DMS79 (cell line): ENCODE measurements at regions not wholly inside any gene's neighbourhood (a gene's known extent, or its start where the extent isn't known, plus 50 kb on each side); places are given as distances from the start of the nearest gene placed in this dataset.
"Not testable (repeated sequence)": the region's sequence is repeated elsewhere in the genome, so short reads cannot be mapped to it uniquely, and the experiment has no call there.

Source experiments
- DNase-seq: peaks from one replicate; lab custom pipeline; 2025; lab: John Stamatoyannopoulos, UW

DNA sequence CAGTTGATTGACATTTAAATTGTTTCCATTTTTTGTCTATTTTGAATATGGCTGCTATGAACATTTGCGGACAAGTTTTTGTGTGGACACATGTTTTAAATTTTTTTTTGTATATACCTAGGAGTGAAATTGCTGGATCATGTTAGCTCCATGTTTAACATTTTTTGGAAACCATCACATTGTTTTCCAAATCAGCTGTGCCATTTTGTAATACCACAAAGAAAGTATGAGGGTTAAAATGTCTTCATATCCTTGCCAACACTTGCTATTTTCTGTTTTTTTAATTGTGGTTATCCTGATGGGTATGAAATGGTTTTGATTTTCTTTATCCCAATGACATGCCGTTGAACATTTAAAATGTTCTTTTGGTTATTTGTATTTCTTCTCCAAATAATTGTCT is 52.1 kb downstream of the CARTPT start:
- no peak for DNase-seq

DNA sequence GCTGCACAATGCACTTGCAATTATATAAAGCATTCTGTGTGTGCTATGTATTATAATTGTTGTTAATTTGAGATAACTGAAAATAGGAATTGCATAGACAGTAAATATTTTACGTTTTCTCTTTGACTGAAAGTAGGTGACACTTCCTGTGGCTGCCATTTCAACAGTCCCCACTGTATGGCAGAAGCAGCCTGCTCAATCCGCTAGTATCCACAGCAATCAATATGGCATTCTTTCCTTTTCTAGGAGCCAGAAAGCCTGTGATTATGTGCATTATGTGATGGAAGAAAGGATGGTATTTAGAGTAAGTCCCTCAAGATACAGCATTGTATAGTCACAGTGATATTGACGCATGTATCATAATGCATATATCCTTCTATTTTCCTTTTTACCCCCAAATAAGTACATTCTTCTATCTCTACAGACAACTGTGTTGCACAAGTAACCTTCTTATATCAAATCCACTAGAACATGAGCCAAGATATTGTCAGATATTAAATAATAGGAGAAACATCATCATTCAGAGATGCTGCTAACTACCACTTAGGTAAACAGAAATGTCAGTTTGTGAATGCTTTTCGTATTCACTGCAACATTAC is 59.7 kb downstream of the CARTPT start:
- peak; percentile 14 for DNase-seq

DNA sequence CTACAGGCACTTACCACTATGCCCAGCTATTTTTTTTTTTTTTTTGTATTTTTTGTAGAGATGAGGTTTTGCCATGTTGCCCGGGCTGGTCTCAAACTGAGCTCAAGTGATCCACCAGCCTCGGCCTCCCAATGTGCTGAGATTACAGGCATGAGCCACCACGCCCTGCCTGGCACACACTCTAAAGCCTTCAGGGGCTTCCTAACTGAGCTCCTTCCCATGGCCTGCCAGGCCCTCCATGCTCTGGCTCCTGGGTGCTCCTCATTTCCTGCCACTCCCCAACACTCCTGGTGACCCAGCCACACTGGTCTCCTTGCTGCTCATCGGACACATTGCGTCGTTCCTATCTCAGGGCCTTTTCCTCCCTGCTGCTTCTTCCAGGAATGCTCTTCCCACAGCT is 61.5 kb downstream of the CARTPT start:
- no peak for DNase-seq

DNA sequence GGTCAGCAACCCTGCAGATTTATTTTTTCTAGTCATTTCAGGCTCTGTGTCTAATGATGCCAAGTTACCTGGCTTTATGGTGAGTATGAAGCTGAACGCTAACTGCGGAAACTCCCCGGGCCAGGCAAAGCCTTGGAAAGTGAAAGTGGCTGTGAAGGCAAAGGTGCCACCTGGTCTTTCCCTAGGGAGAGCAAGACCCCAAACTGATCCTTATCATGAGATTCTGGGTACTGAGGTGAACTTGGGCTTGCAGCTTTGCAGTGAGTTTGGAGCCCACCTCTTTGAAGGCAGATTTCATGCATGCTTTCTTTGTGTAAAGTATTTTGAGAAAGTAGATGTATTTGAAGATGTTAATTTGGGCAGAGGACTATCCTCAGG is 63.3 kb downstream of the CARTPT start:
- no peak for DNase-seq

DNA sequence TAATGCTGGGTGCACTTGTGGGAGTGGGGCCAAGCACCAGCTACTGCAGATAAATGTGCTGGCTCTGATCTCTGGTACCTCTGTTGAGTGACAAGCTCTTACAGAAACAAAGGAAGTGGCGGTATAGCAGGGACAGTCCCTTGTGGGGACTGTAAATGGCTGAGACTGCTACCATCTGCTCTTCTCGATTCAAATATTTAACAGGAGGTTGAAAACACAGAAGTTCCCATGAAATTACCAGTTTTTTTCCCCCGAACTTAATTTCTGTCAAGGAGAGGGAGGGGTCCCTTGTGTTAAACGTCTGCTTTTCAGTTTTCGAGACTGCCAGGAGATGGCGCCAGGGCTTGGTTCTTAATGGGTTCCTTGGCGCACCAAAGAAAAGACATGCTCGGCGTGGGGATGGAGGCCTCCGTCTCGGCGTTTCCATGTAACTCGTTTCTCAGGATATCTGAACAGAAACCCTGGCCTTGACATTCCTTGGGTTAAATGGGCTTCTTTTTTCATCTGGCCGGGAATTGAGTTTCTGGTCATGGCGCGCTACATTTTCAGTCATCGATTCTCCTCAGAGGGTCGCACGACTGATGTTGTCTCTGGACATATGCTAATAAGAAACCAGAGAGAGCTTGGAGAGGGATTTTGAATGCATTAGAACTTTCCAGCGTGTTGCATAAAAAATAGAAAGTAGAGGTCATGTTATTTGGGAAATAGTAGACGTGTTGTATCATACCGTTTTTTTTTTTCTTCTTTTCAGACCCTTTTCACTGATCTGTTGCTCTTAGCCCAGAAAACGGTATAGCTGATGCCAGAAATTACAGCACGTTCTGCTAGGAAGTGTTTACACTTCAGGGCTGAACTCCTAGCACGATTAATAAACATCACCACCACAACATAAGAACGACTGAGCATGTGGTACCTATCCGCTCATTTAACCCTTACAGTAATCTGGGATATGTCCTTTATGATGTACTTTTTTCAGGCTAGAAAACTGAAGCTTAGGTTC is 64.0 kb downstream of the CARTPT start:
- DNase-seq: peak; percentile 61

DNA sequence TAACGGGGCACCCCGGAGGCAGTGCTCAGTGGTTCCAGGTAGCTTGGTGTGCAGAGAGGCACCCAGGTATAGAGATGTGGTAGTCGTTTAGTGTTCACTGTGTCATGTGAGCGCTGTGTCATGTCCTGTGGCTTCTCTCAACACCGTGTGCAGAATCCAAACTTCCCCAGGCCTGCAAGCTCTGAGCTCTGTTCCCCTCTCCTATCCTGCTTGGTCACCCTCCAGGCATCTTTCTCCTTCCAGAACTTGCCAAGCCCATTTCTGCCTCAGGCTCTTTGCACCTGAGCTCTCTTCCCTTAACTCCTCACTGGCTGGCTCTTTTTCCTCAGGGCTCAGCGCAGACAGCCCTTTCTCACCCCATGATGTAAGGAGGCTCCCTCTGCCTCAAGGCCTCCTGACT is 64.8 kb downstream of the CARTPT start:
- no peak for DNase-seq

DNA sequence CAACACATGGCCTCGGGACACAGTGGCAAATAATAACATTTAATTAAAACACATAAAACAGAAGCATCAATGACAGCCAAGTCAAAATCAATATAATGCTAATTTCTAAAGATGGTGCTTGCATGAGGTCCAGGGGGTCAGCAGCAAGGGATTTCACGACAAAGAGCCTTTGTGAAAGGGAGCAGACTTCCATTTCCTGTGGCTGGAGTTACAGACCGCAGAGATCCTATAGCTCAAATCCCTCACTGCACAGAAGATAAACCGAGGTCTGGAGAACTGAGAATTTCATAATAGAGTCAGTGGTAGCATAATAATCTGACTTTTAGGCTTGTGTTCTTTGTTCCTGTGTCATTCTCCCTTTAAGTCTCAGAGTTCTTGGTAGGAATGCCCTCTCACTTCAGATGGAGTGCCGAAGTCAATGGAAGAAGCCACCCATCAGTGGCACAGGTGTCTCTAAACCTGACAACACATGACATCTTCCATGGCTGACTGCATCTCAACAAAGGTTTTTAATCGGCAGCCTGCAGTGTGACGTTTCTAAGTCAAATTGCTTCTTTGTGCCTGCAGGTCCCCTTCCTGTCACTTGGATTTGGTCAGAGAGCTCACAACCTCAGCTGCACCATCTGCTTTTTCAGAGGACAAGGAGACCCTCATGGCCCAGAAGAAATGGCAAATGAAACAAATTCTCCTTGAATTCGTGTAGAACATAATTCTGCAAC is 67.4 kb downstream of the CARTPT start:
- DNase-seq: no peak

DNA sequence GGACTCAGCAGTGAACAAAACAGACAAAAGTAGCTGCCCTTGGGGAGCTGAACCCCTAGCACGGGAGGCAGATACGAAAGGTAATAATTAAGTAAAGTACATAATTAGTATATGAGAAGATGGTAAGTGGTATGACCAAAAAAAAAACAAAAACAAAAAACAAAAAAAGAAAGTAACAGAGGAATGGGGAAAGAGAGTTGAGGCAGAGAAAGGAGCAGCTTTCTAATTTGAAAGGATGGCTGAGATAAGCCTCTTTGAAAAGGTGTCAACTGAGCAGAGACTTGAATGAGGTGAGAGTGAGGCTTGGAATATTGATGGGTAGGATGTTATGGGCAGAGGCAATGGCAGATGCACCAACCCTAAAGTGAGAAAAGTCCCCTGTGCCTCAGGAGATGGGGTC is 69.7 kb downstream of the CARTPT start:
- no peak for DNase-seq

DNA sequence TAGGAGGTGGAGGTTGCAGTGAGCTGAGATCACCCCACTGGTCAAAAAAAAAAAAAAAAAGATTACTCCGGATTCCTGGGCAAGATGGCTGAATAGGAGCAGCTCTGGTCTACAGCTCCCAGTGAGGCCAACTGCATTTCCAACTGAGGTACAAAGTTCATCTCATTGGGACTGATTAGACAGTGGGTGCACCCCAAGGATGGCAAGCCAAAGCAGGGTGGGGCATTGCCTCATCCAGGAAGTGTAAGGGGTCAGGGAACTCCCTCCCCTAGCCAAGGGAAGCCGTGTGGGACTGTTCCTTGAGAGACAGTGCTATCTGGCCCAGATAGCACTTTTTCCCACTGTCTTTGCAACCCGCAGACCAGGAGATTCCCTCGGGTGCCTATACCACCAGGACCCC is 70.7 kb downstream of the CARTPT start:
- no peak for DNase-seq

DNA sequence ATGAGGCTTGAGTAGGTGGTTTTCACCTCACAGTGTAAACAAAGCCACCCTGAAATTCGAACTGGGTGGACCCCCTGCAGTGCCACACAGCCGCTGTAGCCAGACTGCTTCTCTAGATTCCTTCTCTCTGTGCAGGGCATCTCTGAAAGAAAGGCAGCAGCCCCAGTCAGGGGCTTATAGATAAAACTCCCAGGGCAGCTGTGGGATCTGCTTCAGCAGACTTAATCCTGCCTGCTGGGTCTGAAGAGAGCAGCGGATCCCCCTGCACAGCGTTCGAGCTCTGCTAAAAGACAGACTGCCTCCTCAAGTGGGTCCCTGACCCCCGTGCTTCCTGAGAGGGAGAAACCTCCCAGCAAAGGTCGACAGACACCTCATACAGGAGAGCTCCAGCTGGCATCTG is 71.4 kb downstream of the CARTPT start:
- no peak for DNase-seq

DNA sequence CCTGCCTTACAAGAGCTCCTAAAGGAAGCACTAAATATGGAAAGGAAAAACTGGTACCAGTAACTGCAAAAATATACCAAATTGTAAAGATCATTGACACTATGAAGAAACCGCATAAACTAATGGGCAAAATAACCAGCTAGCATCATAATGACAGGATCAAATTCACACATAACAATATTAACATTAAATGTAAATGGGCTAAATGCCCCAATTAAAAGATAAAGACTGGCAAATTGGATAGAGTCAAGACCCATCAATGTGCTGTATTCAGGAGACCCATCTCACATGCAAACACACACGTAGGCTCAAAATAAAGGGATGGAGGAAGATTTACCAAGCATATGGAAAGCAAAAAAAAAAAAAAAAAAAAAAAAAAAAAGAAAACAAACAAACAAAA is 73.0 kb downstream of the CARTPT start:
- DNase-seq: not testable (repeated sequence)

DNA sequence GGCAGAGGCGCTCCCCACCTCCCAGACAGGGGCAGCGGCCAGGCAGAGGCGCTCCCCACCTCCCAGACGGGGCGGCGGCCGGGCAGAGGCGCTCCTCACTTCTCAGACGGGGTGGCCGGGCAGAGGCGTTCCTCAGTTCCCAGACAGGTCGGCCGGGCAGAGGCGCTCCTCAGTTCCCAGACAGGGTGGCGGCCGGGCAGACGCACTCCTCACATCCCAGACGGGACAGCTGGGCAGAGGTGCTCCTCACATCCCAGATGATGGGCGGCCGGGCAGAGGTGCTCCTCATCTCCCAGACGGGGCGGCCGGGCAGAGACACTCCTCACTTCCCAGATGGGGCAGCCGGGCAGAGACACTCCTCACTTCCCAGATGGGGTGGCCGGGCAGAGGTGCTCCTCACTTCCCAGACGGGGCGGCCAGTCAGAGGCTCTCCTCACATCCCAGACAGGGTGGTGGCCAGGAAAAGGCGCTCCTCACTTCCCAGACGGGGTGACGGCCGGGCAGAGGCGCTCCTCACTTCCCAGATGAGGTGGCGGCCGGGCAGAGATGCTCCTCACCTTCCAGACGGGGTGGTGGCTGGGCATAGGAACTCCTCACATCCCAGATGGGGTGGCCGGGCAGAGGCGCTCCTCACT is 75.1 kb downstream of the CARTPT start:
- DNase-seq: no peak

DNA sequence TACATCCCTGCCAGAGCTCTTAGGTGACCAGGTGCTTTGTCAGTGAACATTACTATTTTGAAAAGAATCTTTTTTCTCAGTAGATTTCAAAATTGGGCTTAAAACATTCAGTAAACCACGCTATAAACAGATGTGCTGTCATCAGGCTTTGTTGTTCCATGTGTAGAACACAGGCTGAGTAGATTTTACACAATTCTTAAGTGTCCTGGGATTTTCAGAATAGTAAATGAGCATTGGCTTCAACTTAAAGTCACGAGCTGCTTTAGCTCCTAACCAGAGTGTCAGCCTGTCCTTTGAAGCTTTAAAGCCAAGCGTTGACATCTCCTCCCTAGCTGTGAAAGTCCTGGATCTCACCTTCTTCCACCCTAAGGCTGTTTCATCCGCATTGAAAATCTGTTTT is 83.6 kb downstream of the CARTPT start:
- no peak for DNase-seq

DNA sequence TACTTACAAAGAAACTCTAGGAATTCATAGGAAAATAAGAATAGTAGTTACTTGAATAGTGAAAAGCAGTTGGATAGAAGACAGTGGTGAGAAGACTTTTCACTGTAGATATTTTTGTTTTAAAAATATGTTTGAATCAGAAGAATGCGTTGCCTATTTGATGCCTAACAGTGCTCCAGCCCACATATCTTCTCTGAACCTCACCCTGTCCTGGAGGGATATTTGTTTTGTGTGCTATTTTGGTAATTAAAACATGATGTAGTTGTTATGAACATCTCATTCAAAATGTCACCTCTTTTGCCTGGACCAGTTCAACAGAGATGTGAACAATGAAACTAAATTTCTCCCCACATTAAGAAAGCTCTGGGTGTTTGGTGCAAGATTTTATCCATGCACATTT is 87.6 kb downstream of the CARTPT start:
- no peak for DNase-seq

DNA sequence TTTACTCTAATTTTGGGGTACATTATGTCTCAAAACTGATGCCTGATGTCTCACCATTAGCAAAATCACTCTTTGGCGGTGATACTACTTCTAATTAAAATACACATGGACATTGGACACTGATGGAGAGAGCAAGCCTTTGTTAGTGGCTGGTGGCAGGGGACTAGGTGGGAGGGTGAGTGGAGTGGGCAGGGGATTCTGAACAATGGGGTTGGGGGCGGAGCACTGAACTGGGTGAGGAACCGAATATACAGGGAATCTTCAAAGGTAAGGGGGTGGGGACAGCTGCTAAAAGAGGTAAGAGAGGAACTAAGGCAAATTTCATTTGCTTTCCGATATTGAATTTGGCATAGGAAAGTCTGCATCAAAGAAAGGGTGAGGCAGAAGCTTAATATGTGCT is 88.8 kb downstream of the CARTPT start:
- no peak for DNase-seq

DNA sequence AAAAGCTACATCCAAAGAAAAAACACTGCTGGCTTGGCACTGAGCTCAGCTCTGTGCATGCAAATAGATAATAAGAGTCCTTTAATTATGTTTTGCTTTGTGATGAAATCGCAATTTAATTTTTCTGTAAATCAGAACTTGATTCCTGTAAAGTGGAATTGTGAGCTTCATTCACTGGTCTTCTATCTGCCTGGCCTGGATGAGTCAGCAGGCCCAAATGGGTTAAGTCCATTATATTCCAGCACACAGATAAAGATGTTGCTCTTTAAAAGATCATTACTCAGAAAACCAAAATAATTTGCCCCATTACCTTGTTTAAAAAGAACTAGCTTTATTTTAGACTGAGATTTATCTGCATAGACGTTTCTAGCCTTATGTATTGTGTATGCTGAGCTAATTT is 90.4 kb downstream of the CARTPT start:
- DNase-seq: no peak

DNA sequence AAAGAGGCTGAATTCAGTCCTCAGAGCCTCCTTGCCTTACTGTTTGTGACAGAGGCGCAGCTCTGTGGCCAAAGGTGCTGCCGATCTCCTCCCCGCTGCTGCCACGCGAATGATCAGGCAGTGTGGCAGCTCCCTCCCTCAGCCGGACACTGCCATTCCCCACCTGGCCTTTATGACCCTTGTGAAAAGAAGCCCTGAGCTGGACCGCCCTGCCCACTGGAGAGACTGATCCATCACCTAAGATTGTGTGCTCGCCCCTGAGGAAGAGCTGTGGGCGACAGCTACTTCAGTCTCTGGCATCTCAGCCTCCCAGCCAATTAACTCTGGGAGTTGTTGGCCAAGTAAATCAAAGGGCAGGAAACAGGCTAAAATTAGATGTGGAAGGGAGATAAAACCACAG is 90.9 kb downstream of the CARTPT start:
- no peak for DNase-seq

DNA sequence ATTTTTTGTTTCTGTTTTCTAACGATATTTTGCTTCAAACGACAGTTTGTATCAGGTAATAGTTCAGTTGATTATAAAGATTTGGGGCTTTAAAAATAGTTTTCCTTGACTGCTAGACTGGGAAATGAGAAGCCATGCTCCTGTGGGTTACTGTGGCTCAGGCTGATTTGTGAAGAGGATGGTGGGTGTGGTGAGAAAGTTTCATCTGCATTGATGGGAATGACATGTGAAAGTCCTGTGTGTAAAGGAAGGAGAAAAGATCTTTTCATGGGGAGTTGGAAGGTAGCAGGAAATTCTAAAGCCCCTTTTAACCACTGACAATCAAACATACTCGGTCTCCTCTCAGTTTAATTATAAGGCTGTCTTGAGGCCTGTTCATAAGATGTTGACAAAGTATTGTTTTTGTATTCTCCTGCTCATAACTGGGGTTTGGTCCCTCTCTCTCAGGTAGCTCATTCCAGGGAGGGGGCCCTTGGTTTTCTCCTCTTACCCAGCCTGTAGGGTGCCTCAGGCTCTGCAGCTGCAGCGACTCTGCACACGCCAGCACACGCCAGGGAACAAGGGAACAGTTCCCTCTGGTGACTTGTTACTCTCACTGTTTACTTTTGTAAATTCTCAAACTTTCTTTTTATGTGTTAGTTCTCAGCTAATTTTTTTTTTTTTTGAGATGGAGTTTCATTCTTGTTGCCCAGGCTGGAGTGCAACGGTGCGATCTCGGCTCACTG is 91.6 kb downstream of the CARTPT start:
- DNase-seq: no peak

DNA sequence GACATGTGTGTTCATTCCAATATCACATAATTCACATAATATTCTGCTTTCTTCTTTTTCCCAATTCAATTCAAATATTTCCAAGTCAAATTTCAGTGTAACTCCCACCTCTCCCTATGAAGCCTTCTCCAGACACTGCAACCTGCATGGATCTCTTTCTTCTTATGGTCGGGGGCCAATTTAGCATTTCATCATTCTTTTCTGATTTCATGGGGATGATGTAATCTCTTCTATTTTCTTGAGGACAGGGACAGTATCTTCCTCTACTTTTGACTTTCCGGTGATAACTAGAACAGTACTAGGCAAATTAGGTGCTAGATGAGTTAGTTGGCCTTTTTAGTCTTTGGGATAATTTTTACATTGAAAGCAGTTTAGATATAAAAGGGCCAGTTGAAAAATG is 92.7 kb downstream of the CARTPT start:
- no peak for DNase-seq

DNA sequence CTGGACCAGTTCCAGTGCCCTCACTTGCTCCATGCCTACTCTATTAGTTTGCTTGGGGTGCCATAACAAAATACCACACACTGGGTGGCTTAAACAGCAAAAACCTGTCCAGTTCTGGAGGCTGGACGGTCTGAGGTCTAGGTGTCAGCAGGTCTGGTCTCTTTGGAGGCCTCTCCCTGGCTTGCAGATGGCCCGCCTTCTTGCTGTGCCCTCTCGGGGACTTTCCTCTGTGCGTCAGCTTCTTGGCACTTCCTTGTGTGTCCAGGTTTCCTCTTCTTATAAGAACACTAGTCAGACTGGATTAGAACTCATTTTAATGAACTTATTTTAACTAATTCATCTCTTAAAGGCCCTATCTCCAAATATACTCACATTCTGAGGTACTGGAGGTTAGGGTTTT is 97.2 kb downstream of the CARTPT start:
- DNase-seq: no peak

DNA sequence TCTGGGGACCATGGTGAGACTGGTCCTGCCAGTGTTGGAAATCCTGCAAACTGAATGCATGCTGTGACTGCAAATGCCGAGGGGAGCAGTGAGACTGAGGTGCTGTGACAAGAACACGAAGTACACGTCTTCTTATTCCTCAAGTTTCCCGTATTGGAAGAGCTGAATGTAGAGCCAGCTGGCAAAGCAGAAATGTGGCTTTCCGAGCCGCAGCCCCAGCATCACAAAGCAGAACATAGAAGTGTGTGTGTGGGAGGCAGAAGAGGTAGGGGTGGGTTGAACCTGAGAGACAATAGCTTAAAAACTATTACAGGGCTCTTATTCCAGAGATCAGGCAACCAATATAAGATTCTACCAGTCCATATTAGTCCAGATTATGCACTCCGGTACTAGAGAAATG is 98.8 kb downstream of the CARTPT start:
- DNase-seq: no peak

DNA sequence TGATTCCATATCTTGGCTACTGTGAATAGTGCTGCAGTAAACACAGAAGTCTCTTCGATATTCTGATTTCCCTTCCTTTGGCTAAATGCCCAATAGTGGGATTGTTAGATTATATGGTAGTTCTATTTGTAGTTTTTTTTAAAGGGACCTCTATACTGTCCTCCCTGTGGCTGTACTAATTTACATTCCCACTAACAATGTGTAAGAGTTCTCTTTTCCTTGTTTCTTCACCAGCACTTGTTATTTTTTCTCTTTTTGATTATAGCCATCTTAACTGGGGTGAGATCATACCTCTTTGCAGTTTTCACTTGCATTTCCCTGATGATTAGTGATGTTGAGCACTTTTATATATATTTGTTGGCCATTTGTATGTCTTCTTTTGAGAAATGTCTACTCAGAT is 102.0 kb downstream of the CARTPT start:
- DNase-seq: no peak
